ENCODE measurements at regions not wholly inside any gene's neighbourhood (a gene's known extent, or its start where the extent isn't known, plus 50 kb on each side); places are given as distances from the start of the nearest gene placed in this dataset.

DNA sequence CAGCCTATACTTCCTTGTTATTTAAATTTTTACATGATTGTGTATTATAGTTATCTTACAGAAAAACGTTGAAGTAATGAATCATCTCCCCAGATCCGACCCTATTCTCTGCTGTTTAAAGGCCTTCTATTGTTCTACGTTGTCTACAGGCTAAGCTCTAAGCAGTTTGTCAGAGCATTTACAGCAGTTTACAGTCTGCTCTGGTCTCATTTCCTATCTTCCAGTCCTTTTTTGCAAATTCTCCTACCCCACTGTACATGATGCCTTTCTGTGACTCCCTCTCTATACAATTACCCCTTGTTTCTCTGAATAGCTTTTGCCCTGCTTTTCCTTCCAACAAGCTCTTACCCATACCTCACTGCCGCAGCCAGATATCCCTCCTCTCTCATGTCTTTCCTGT lies 319.2 kb upstream of the FMN2 start:
- Histone ChIP-seq H3K27me3 (ENCODE audit: control insufficient read depth, insufficient read depth, low read length) (no peaks in the 10 kb centered on the region), H4K91ac (ENCODE audit: insufficient read depth, low read depth, low read length) (no peak overlapping the region), H3K27ac (ENCODE audit: insufficient read depth, low read length) (no peak overlapping the region), H2BK15ac (ENCODE audit: low read depth, low read length) (no peak overlapping the region), H3K36me3 (ENCODE audit: control insufficient read depth, insufficient read depth, low read length) (no peaks in the 10 kb centered on the region), H4K8ac (ENCODE audit: low read depth in 2 of 2, low read length in 2 of 2) (no peak overlapping the region), H2BK5ac (ENCODE audit: low read depth, low read length, poor library complexity, severe bottlenecking) (no peak overlapping the region), H3K4me1 (ENCODE audit: control insufficient read depth, insufficient read depth, low read length) (no peaks in the 10 kb centered on the region), H3K4me3 (ENCODE audit: insufficient read depth, low read depth, low read length) (no peak overlapping the region), H3K14ac (replicated peaks; ENCODE audit: low read depth, low read length) (no peak overlapping the region), H3K9me3 (ENCODE audit: control insufficient read depth, insufficient read depth, low read length) (no peaks in the 10 kb centered on the region; the same call in 1 of the 2 replicates), H2AK5ac (ENCODE audit: low read depth, low read length) (no peak overlapping the region), H2BK120ac (ENCODE audit: low read depth, low read length) (no peak overlapping the region), H3K9ac (ENCODE audit: low read depth, low read length) (no peak overlapping the region), H3K56ac (ENCODE audit: extremely low read depth, insufficient read depth, low read length) (no peak overlapping the region), H3K9me1 (ENCODE audit: insufficient read depth, low read length) (no peaks in the 10 kb centered on the region), H3K79me1 (ENCODE audit: low read depth in 1 of 2, low read length in 2 of 2) (no peaks in the 10 kb centered on the region), H4K20me1 (ENCODE audit: insufficient read depth, low read length) (no peaks in the 10 kb centered on the region), H3K18ac (ENCODE audit: low read depth, low read length) (no peak overlapping the region), H3K23ac (ENCODE audit: low read depth, low read length) (no peak overlapping the region), H2AK9ac (replicated peaks; ENCODE audit: low read depth, low read length, poor library complexity) (no peak overlapping the region), H3K4ac (ENCODE audit: low read depth, low read length) (no peak overlapping the region), H4K5ac (ENCODE audit: low read depth, low read length) (no peak overlapping the region), H2AFZ (replicated peaks; ENCODE audit: low read length, poor library complexity) (no peak overlapping the region), H2BK20ac (ENCODE audit: low read depth, low read length) (no peak overlapping the region), H3K4me2 (ENCODE audit: low read depth, low read length) (no peak overlapping the region)
- in situ Hi-C loops (cut with MboI; ENCODE audit: low sequenced_read_pairs) (no loop called here), intact Hi-C loops (cut with micrococcal nuclease) (no loop called here), dilution Hi-C loops (cut with HindIII; ENCODE audit: low sequenced_read_pairs, unreplicated experiment) (no loop called here)
- TF ChIP-seq MAZ (IDR thresholded peaks at IDR 0.05; ENCODE audit: borderline replicate concordance, low read depth, low read length) (no peak), FOS (IDR thresholded peaks at IDR 0.05; ENCODE audit: low read depth, low read length) (no peak), MAFK (IDR thresholded peaks at IDR 0.05; ENCODE audit: low read depth, low read length) (no peak), POLR2A (IDR thresholded peaks at IDR 0.05; ENCODE audit: low read depth, low read length) (no peak), RCOR1 (IDR thresholded peaks at IDR 0.05; ENCODE audit: insufficient replicate concordance, low read length) (no peak), NFE2L2 (IDR thresholded peaks at IDR 0.05; ENCODE audit: low read depth, low read length) (no peak), RFX5 (IDR thresholded peaks at IDR 0.05; ENCODE audit: low read depth, low read length) (no peak)
- ChIA-PET CTCF (no interaction called here), POLR2A (ENCODE audit: unreplicated experiment) (no interaction called here)
- BruUV-seq (replicated peaks) = no TSS peak
- 65% methylated on average over 2 of the region's 4 CpGs; no CpG with 5 or more reads in 1 of the 2 experiments for WGBS, 2 experiments (ENCODE audit: extremely low coverage in 2 of 2, insufficient read length in 1 of 2)
- no peak for ATAC-seq (ENCODE audit: low read depth)
- DNase-seq = no peak

Measured in IMR-90 (cell line).